K562 (cell line): ENCODE measurements at regions not wholly inside any gene's neighbourhood (a gene's known extent, or its start where the extent isn't known, plus 50 kb on each side); places are given as distances from the start of the nearest gene placed in this dataset.

ENCODE experiments used
- AFF4 ChIP-seq: sonication (generic); formaldehyde crosslinking; IDR thresholded peaks from 2 replicates; pipeline ENCODE4 v1.8.0; 2023; ENCODE audit warnings: mild to moderate bottlenecking, missing genetic modification reagents
- DPF2 ChIP-seq: fragments of 450-650 bp; IDR thresholded peaks from 2 replicates; pipeline ENCODE4 v1.6.1; 2016
- ELF1 ChIP-seq: fragments of 200-800 bp; sonication (Bioruptor generic); IDR thresholded peaks from 2 replicates; pipeline ENCODE4 v1.6.1; 2016; ENCODE audit warnings: missing genetic modification characterization, missing compliant biosample characterization
- FOSL1 ChIP-seq: fragments of 200-800 bp; sonication (Bioruptor generic); conservative IDR thresholded peaks from 2 replicates; pipeline ENCODE4 v1.6.1; 2016; ENCODE audit warnings: missing genetic modification characterization, missing compliant biosample characterization
- HMGXB4 ChIP-seq: sonication (generic); formaldehyde crosslinking; IDR thresholded peaks from 2 replicates; pipeline ENCODE4 v1.8.1; 2023; ENCODE audit warnings: mild to moderate bottlenecking, missing genetic modification reagents
- KAT7 ChIP-seq: sonication (generic); formaldehyde crosslinking; IDR thresholded peaks from 2 replicates; pipeline ENCODE4 v1.8.0; 2022; ENCODE audit warnings: missing genetic modification reagents, mild to moderate bottlenecking, borderline replicate concordance
- MYBL2 ChIP-seq, 2 experiments: fragments of 450-650 bp in 1 of 2; sonication (generic) in 1 of 2; formaldehyde crosslinking in 1 of 2; IDR thresholded peaks; 2 replicates each; pipeline versions ENCODE4 v1.6.1 to v1.8.1; 2017 to 2022; ENCODE audit warnings: borderline replicate concordance in 1 of 2, inconsistent platforms in 1 of 2, low read depth in 1 of 2, mild to moderate bottlenecking in 1 of 2, missing genetic modification reagents in 1 of 2, moderate library complexity in 1 of 2
- TBP ChIP-seq: optimal IDR thresholded peaks from 2 replicates; pipeline ENCODE3; 2011; ENCODE audit warnings: low read depth, low read length, improper control_type of control experiment
- ZBTB2 ChIP-seq: fragments of 450-650 bp; IDR thresholded peaks from 2 replicates; pipeline ENCODE4 v1.6.1; 2016; ENCODE audit warnings: antibody characterized with exemption

GRCh38 chr4:73344106-73344505 lies 60.0 kb upstream of the ALB start:
- TF ChIP-seq DPF2 (no peak), FOSL1 (tag) (no peak), KAT7 (CRISPR knock-in tag) (no peak), TBP (no peak), ELF1 (no peak), AFF4 (no peak), ZBTB2 (no peak), MYBL2 (IDR thresholded peaks at IDR 0.05; ENCODE audit: low read depth) (no peak), MYBL2 (CRISPR knock-in tag; IDR thresholded peaks at IDR 0.05; ENCODE audit: borderline replicate concordance) (no peak), HMGXB4 (CRISPR knock-in tag) (no peak)
